ENCODE measurements at regions not wholly inside any gene's neighbourhood (a gene's known extent, or its start where the extent isn't known, plus 50 kb on each side); places are given as distances from the start of the nearest gene placed in this dataset.

GRCh38 chr2:47262657-47263056, 86.3 kb upstream of the CALM2 start:
- no peaks in the 10 kb centered on the region for H3K9me3 ChIP-seq
- no peak overlapping the region for H3K4me3 ChIP-seq
- 92% methylated on average over 5 of the region's 5 CpGs for WGBS
- H3K27ac ChIP-seq (replicated peaks in 1 of 4) = no peak overlapping the region
- H3K4me1 ChIP-seq = peaks cover 0 to 16% (median 14%) of the 10 kb centered on the region in 4 donors
- H3K27me3 ChIP-seq = no peaks in the 10 kb centered on the region
- H3K36me3 ChIP-seq = no peaks in the 10 kb centered on the region
- DNase-seq (ENCODE audit: extremely low spot score) = no peak
- TF ChIP-seq, protein P1, sequence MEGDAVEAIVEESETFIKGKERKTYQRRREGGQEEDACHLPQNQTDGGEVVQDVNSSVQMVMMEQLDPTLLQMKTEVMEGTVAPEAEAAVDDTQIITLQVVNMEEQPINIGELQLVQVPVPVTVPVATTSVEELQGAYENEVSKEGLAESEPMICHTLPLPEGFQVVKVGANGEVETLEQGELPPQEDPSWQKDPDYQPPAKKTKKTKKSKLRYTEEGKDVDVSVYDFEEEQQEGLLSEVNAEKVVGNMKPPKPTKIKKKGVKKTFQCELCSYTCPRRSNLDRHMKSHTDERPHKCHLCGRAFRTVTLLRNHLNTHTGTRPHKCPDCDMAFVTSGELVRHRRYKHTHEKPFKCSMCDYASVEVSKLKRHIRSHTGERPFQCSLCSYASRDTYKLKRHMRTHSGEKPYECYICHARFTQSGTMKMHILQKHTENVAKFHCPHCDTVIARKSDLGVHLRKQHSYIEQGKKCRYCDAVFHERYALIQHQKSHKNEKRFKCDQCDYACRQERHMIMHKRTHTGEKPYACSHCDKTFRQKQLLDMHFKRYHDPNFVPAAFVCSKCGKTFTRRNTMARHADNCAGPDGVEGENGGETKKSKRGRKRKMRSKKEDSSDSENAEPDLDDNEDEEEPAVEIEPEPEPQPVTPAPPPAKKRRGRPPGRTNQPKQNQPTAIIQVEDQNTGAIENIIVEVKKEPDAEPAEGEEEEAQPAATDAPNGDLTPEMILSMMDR (IDR thresholded peaks at IDR 0.05) = no peak
- TF ChIP-seq EP300 (IDR thresholded peaks at IDR 0.05) (no peak), POLR2AphosphoS5 (IDR thresholded peaks at IDR 0.05) (no peak), POLR2A (IDR thresholded peaks at IDR 0.05; ENCODE audit: low read depth) (no peak)
- intact Hi-C loops (cut with DNase I) = no loop called here

GRCh38 chr2:47260971-47261370, 84.7 kb upstream of the CALM2 start:
- Histone ChIP-seq H3K27me3 (no peaks in the 10 kb centered on the region), H3K9me3 (no peaks in the 10 kb centered on the region), H3K27ac (replicated peaks in 1 of 4) (no peak overlapping the region), H3K36me3 (no peaks in the 10 kb centered on the region), H3K4me1 (peaks cover 0 to 15% (median 14%) of the 10 kb centered on the region in 4 donors), H3K4me3 (no peak overlapping the region)
- no peak for TF ChIP-seq POLR2A (IDR thresholded peaks at IDR 0.05; ENCODE audit: low read depth)
- no peak for TF ChIP-seq EP300 (IDR thresholded peaks at IDR 0.05)
- intact Hi-C loops (cut with DNase I) = no loop called here
- DNase-seq (ENCODE audit: extremely low spot score) = no peak
- WGBS = 73% methylated on average over 3 of the region's 3 CpGs

DNA sequence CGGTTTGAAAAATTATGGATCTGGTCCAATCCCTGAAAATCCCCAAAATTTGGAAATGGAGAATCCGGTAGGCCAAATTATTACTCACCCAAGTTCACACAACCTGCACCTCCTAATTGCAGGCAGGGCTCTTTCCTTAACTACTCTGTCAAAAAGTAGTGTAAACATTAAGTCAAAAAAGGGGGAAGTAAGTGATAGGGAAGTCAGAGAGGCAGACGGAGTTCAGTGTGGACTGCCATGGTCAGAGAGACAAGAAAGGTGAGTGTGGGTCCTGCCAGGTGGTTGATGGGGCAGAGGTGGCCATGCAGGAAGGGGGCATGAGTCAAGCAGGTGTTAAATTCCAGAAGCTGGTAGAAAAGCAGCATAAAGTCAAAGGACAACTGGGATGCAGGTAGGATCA, 83.5 kb upstream of the CALM2 start:
- WGBS = 77% methylated on average over 3 of the region's 3 CpGs
- no peak overlapping the region for H3K4me3 ChIP-seq
- DNase-seq (ENCODE audit: extremely low spot score) = no peak
- TF ChIP-seq, protein P1 (IDR thresholded peaks at IDR 0.05) = no peak
- no peak for TF ChIP-seq EP300 (IDR thresholded peaks at IDR 0.05)
- no peak for TF ChIP-seq POLR2A (IDR thresholded peaks at IDR 0.05; ENCODE audit: low read depth)
- no peak for TF ChIP-seq POLR2AphosphoS5 (IDR thresholded peaks at IDR 0.05)
- H3K9me3 ChIP-seq = no peaks in the 10 kb centered on the region
- peaks cover 0 to 4% (median 3%) of the 10 kb centered on the region in 4 donors for H3K4me1 ChIP-seq
- no peaks in the 10 kb centered on the region for H3K27me3 ChIP-seq
- H3K27ac ChIP-seq (replicated peaks in 1 of 4) = no peak overlapping the region
- intact Hi-C loops (cut with DNase I) = no loop called here
- H3K36me3 ChIP-seq = no peaks in the 10 kb centered on the region

DNA sequence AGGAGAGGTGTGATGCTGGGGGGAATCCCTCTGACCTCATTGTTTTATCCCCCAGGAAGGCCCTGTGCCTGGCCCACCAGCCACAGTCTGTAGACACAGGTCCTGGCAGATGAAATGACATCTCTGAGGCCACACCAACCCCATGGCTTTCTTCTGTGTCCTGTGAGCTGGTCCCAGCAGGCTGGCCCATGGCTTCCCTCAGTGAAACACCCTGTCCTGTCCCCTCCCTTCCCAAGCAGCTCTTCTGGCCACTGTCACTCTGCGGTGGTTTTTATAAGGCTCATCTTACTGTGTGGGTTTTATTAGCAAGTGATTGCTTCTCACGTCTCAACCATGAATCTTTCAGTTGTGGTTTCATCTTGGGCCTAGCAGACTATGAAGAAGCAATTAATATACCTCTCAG, 81.6 kb upstream of the CALM2 start:
- no peak for DNase-seq (ENCODE audit: extremely low spot score)
- Histone ChIP-seq H3K4me3 (no peak overlapping the region), H3K36me3 (no peaks in the 10 kb centered on the region), H3K4me1 (no peaks in the 10 kb centered on the region), H3K27ac (replicated peaks in 1 of 4) (no peak overlapping the region), H3K27me3 (no peaks in the 10 kb centered on the region), H3K9me3 (no peaks in the 10 kb centered on the region)
- intact Hi-C loops (cut with DNase I) = no loop called here
- 93% methylated on average over 2 of the region's 2 CpGs for WGBS
- TF ChIP-seq POLR2A (IDR thresholded peaks at IDR 0.05; ENCODE audit: low read depth) (no peak), EP300 (IDR thresholded peaks at IDR 0.05) (no peak), POLR2AphosphoS5 (IDR thresholded peaks at IDR 0.05) (no peak)
- TF ChIP-seq, protein P1 (IDR thresholded peaks at IDR 0.05) = no peak

- Histone ChIP-seq H3K9me3 (no peaks in the 10 kb centered on the region), H3K27me3 (no peaks in the 10 kb centered on the region), H3K36me3 (no peaks in the 10 kb centered on the region), H3K4me3 (no peak overlapping the region), H3K4me1 (no peaks in the 10 kb centered on the region), H3K27ac (replicated peaks in 1 of 4) (no peak overlapping the region)
- DNase-seq (ENCODE audit: extremely low spot score) = no peak
- intact Hi-C loops (cut with DNase I) = no loop called here
- WGBS = 85% methylated on average over 9 of the region's 9 CpGs
- no peak for TF ChIP-seq EP300 (IDR thresholded peaks at IDR 0.05)
Measured at GRCh38 chr2:47256416-47257087, 80.2 kb upstream of the CALM2 start.

- H3K36me3 ChIP-seq = no peaks in the 10 kb centered on the region
- H3K27ac ChIP-seq (replicated peaks in 1 of 4) = no peak overlapping the region
- no peak overlapping the region for H3K4me3 ChIP-seq
- WGBS = 62% methylated on average over 1 of the region's 4 CpGs
- no peaks in the 10 kb centered on the region for H3K27me3 ChIP-seq
- intact Hi-C loops (cut with DNase I) = no loop called here
- H3K4me1 ChIP-seq = no peaks in the 10 kb centered on the region
- no peaks in the 10 kb centered on the region for H3K9me3 ChIP-seq
- DNase-seq (ENCODE audit: extremely low spot score) = no peak
- TF ChIP-seq EP300 (IDR thresholded peaks at IDR 0.05) (no peak), POLR2A (IDR thresholded peaks at IDR 0.05; ENCODE audit: low read depth) (no peak)
Measured at GRCh38 chr2:47255794-47256193, 79.5 kb upstream of the CALM2 start.

Data from esophagus muscularis mucosa (tissue), 4 donors.